ENCODE measurements at regions not wholly inside any gene's neighbourhood (a gene's known extent, or its start where the extent isn't known, plus 50 kb on each side); places are given as distances from the start of the nearest gene placed in this dataset.

DNA sequence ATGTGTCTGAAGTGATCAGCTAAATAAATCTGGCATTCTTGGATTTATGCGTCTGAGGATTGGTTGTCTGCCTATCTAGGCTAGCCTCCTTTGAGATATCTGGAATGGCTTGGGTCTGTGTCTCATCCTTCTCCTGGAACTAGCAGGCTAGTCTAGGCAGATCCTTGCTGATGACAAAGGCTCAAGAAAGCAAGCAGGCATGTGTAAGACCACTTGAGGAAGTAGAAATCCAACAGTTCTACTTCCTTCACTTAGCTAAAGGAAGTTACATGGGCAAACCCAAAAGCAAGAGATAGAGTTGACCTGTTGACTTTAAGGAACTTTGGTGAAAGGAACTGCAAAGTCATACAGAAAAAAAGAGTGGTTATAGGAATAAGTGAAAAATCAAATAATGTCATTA is 672.6 kb downstream of the MAFB start:
- TF ChIP-seq, protein P1, sequence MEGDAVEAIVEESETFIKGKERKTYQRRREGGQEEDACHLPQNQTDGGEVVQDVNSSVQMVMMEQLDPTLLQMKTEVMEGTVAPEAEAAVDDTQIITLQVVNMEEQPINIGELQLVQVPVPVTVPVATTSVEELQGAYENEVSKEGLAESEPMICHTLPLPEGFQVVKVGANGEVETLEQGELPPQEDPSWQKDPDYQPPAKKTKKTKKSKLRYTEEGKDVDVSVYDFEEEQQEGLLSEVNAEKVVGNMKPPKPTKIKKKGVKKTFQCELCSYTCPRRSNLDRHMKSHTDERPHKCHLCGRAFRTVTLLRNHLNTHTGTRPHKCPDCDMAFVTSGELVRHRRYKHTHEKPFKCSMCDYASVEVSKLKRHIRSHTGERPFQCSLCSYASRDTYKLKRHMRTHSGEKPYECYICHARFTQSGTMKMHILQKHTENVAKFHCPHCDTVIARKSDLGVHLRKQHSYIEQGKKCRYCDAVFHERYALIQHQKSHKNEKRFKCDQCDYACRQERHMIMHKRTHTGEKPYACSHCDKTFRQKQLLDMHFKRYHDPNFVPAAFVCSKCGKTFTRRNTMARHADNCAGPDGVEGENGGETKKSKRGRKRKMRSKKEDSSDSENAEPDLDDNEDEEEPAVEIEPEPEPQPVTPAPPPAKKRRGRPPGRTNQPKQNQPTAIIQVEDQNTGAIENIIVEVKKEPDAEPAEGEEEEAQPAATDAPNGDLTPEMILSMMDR (IDR thresholded peaks at IDR 0.05; ENCODE audit: poor library complexity): no peak
- TF ChIP-seq EZH2phosphoT487 (IDR thresholded peaks at IDR 0.05; ENCODE audit: low read depth, severe bottlenecking, unreplicated experiment) (no peak), EZH2 (IDR thresholded peaks at IDR 0.05; ENCODE audit: borderline replicate concordance) (no peak)
